ENCODE measurements at regions not wholly inside any gene's neighbourhood (a gene's known extent, or its start where the extent isn't known, plus 50 kb on each side); places are given as distances from the start of the nearest gene placed in this dataset.

DNA sequence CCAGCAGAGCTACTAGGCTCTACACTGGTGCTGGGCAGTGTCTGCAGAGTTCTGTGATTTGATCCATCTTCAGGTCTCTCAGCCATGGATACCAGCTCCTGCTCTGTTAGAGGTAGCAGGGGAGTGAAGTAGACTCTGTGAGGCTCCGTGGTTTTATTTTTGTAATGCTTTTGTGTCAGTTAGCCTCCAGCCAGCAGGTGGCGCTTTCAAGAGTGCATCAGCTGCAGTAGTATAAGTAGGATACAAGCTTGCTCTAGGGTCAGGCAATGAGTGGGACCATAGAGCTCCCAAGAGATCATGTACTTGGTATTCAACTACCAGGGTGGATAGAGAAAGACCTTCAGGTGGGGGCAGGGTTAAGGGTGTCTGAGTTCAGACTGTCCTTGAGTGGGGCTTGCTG, 362.5 kb upstream of the TRAM1L1 start:
- DNase-seq, result no peak

GRCh38 chr4:117455088-117455487, 369.7 kb upstream of the TRAM1L1 start:
- no peak for DNase-seq

- DNase-seq, result no peak
These were observed 381.0 kb upstream of the TRAM1L1 start for GRCh38 chr4:117466388-117466787.

DNA sequence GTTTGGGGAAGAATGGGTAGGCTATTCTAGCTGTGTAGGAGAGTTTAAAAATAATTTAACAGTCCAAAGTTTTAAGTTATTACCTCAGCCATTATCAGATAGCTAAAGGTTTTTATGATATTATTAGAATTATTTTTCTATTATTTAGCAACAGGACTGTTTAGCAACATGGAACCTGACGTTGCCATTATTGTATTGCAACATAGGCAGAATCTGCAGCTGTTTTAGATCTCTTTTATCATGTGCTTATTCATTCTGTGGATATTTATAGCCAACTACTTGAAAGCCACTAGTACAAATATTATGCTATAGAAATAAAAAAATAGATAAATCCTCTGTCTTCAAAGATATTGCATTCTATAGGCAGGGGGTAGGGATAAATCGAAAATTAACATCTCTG, 382.0 kb upstream of the TRAM1L1 start:
- DNase-seq, result no peak

DNA sequence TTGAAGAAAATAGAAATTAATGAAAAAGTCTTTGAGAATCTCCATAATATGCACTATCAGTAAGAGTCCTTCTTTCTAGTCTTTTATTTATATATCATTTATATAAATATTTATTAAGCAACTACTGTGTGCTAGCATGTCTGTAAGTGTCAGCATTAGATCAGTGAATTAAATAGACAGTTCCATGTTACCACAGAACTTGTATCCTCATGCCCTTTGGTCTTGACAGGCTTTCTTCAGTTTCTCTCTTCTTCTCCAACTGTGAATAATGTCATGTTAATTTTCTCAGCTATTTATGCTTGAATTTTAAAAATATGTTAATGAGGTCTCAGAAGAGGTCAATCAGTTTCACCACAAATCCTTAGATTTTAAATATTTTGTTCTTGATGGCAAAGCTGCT, 389.6 kb upstream of the TRAM1L1 start:
- no peak for DNase-seq

DNA sequence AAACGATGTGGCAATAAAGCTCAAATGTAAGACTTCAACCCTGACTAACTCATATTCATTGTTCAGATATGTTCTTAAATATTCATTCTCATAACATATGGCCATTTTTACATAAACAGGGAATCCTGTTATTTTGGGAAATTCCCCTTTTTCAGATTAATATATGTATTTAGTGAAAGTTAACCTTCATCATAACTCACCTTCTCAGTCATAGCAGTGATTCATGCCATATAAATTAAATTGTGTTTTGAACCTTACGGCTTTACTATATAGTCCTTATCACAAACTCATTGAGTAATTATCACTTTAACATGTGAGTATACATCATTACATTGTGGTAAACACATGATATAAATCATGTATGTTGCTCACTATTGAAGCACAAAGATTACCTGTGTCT, 392.5 kb upstream of the TRAM1L1 start:
- DNase-seq, result no peak

GRCh38 chr4:117478702-117479101, 393.3 kb upstream of the TRAM1L1 start:
- no peak for DNase-seq

GRCh38 chr4:117479673-117480072, 394.3 kb upstream of the TRAM1L1 start:
- DNase-seq, result no peak

- peak; percentile 71 for DNase-seq
These were observed 396.4 kb upstream of the TRAM1L1 start for GRCh38 chr4:117481742-117482141.

GRCh38 chr4:117488692-117489091, 403.3 kb upstream of the TRAM1L1 start:
- no peak for DNase-seq

GRCh38 chr4:117489107-117489506, 403.7 kb upstream of the TRAM1L1 start:
- no peak for DNase-seq

DNA sequence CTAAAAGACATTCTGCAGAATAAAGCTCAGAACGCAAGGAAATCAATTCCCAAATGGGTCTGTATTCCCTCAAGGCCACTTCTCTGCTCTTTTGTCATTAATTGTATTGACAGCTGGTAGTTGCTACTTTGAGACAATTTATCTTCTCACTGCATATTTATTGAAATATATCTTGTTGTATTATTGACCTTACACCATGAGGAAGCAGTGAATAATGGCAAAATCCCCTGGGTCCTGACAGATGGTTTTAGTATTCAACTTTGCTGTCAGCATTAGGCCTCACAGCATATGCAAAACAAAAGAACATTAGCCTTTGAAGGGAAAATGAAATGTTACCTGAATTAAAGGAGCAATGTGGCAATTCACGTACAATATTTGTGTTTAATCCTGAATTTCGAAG, 406.1 kb upstream of the TRAM1L1 start:
- DNase-seq, result no peak

- no peak for DNase-seq
These were observed 410.4 kb upstream of the TRAM1L1 start for GRCh38 chr4:117495802-117496201.

DNA sequence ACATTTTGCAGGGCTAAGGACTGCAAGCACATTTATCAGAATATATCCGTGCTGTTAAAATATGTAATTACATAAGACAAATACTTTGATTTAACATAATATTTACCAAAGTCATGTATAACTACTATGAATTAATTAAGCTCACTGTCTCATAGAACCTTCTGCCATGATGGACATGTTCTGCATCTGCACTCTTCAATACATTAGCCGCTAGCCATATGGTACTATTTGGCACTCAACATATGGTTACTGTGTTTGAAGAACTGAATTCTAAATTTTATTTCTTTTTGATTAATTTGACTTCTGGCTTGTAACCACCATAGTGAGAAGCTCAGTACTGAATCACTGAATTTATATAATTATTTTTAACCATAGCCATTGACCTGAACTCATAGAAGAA, 427.0 kb upstream of the TRAM1L1 start:
- DNase-seq, result no peak

DNA sequence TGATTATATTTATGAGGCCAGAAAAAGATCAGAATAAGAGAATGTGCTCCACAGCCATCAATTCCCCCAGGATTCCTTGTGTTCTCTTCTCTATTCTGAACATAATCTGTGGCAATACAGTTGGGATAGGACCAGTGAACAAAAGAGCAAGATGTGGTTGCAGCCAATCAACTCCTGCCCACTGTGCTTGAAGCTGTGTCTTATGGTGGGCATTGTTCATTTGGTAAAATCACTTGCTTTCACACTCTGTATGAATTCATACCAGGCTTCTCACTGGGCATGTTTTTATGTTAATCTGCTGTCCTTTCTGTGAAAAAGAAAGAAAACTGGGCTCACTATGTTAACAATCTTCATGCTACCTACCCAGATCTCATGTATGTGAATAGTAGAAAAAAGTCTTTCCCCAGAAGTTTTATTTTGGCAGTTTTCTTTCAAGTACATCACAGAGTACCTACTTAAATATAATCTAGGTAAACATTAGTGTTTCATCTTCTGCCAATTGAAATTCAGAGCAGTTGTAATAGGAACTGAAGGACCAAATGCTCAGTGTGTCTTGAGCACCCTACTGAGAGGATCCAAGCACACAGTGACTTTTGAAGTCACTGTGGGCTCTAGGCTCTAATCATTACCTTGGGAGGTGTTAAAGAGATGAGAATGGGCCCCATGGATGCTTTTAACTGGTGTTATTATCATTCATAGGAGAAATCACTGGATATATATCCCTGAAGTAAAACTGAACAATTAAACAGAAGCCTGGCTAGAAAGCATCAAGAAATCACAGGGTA, 429.2 kb upstream of the TRAM1L1 start:
- no peak for DNase-seq

- DNase-seq, result no peak
These were observed 430.5 kb upstream of the TRAM1L1 start for GRCh38 chr4:117515921-117516320.

GRCh38 chr4:117527601-117528000, 442.2 kb upstream of the TRAM1L1 start:
- DNase-seq, result no peak

DNA sequence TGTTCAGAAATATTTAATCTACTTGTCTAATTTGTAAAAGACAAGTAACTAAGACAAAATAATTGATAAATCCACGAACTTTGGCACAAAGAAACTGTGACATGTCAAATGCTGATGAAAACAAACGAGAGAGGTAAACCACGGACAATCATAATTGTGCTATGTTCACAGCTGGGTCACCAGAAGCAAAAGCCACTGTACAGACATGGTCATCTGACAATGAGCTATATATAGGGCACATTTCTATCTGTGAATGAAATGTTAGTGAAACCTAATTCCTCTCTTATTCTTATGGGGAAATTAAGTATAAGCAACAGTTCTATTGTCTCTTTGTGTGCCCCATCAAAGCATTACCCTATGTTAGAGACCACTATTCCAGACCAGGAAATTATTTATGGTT, 444.0 kb upstream of the TRAM1L1 start:
- DNase-seq, result no peak

DNA sequence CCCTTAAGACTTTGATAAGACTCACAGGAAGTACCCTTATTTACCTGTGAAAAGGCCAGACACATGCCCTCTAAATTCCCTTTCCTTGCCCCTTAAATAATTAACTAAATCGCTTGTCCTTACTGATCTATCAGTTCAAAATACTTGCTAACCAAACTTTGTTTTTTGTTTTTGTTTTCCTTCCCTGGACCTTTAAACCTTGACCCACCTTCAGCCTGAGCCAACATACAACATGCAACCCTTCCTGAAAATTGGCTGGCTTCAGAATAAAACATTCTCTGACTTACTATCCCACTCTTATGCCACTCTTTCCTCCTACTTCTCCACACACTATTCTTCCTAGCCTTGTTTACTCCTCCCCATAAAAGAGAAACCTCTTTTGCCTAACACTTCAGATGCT, 448.1 kb upstream of the TRAM1L1 start:
- DNase-seq, result no peak

DNA sequence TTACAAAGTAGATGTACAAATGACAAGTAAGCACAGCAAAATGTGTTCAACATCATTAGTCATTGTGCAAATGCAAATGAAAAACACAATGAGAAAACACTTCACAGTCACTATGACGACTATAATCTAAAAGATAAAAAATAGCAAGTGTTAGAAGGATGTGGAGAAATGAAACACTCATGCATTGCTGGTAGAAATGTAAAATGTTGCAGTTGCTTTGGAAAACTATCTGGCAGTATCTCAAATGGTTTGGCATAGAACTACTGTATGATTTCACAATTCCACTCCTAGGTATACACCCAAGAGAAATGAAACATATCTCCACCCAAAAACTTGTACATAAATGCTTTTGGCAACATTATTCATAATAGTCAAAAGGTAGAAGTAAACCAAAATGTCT, 459.7 kb upstream of the TRAM1L1 start:
- DNase-seq, result peak; percentile 52

- DNase-seq, result no peak
These were observed 464.1 kb upstream of the TRAM1L1 start for GRCh38 chr4:117549524-117549923.

- no peak for DNase-seq
These were observed 464.7 kb upstream of the TRAM1L1 start for GRCh38 chr4:117550085-117550484.

- peak; percentile 17 for DNase-seq
These were observed 474.0 kb upstream of the NDST3 start for GRCh38 chr4:117560329-117560728.

DNA sequence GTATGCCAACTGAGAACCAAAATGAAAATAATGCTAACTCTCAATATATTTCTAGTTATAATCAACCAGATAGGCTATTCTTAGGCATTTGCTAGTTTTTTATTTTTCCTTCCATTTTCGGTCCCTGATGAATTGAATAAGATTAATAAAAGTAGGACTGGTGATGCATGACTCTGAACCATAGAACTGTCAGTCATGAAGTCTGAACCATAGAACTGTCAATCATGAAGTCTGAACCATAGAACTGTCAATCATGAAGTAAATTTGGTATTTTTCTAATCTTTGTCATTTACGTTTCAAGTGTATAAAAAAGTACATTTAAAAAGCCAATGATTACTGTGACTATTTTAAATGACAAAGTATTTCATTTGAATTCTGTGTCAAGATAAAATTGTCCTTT, 460.2 kb upstream of the NDST3 start:
- DNase-seq, result no peak

DNA sequence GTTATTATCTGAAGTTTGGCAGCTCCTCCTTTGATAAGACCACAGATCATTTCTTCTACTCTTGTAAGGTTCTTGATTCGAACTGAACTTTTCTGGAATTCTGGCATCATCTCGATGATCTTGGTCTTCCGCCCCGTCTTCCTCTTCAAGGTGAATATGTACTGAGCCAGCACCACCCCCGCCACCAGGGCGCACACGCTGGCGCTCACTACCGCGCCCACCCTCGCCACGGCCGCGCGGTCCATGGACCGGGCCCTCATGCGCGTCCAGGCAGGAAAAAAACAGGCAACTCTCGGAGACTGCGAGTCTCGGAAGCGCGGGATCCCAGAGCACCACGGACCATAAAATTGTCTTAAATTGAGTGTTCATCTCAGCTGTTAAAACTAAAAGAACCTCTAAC, 458.4 kb upstream of the NDST3 start:
- no peak for DNase-seq

Data from NCI-H226 (cell line).